ENCODE measurements at regions not wholly inside any gene's neighbourhood (a gene's known extent, or its start where the extent isn't known, plus 50 kb on each side); places are given as distances from the start of the nearest gene placed in this dataset.

- TF ChIP-seq BHLHE40 (IDR thresholded peaks at IDR 0.05; ENCODE audit: borderline replicate concordance) (no peak), FOXA1 (IDR thresholded peaks at IDR 0.05) (no peak)
Measured at GRCh38 chr4:135192751-135193535, 991.4 kb upstream of the PABPC4L start.
